ENCODE measurements at regions not wholly inside any gene's neighbourhood (a gene's known extent, or its start where the extent isn't known, plus 50 kb on each side); places are given as distances from the start of the nearest gene placed in this dataset.
"Not testable (repeated sequence)": the region's sequence is repeated elsewhere in the genome, so short reads cannot be mapped to it uniquely, and the experiment has no call there.

DNA sequence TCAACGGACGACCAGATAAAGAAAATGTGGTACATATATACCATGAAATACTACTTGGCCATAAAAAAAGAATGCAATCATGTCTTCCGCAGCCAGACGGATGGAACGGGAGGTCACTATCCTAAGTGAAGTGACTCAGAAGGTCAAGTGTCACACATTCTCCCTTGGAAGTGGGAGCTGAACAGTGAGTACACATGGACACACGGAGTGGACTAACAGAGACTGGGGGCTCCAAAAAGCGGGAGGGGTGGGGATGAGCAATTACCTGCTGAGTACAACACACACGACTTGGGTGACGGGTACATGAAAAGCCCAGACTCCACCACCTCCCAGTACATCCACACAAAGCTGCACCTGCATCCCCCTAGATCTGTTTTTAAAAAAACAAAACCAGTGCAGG is 62.5 kb upstream of the TNK2 start:
- DNase-seq, result not testable (repeated sequence)

DNA sequence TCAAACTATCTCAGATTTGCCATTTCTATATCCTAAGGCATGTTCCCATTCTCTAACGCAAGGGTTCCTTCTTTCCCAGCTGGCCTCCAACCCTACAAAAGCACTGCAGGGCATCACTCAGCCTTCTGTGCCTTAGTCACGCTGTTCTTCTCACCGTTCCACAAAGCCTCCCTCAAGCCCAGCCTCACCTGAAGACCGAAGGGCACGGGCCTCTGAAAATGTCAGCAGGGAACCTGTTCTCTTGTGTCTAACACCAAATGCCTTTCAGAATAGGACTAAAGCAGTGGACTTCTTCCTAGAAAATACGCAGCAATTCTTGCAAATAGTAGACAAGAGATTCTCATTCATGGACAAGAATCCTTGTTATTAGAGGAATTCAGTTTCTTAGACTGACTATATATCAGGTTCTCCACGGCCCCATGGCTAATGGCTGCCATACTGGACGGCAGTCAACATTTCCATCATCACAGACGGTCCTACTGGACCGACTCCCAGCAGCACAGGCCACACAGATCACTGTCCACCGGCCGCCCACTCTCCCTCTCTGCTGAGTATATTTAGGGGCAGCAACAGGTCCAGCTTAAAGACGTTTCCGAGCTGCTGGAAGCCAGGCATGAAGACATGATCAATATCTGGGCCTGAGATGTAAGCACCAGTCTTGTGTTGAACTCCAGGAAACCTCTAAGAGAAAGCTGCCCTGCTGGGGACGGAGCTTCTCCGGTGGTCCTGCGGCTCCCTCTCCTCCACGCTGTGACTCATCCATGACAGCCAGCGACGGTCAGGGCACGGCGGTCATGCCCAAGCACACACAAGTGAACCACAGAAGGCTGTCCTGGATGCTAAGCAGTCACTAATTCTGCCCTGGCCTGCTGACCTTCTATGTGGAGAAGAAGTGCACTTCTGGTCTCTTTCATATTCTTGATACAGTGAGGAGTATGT is 61.8 kb upstream of the TNK2 start:
- DNase-seq, result not testable (repeated sequence)

GRCh38 chr3:195969341-195969740 is 61.0 kb upstream of the TNK2 start:
- DNase-seq, result not testable (repeated sequence)

- not testable (repeated sequence) for DNase-seq
Measured at GRCh38 chr3:195968104-195968503, 59.8 kb upstream of the TNK2 start.

- not testable (repeated sequence) for DNase-seq
Measured at GRCh38 chr3:195967387-195967720, 59.0 kb upstream of the TNK2 start.

DNA sequence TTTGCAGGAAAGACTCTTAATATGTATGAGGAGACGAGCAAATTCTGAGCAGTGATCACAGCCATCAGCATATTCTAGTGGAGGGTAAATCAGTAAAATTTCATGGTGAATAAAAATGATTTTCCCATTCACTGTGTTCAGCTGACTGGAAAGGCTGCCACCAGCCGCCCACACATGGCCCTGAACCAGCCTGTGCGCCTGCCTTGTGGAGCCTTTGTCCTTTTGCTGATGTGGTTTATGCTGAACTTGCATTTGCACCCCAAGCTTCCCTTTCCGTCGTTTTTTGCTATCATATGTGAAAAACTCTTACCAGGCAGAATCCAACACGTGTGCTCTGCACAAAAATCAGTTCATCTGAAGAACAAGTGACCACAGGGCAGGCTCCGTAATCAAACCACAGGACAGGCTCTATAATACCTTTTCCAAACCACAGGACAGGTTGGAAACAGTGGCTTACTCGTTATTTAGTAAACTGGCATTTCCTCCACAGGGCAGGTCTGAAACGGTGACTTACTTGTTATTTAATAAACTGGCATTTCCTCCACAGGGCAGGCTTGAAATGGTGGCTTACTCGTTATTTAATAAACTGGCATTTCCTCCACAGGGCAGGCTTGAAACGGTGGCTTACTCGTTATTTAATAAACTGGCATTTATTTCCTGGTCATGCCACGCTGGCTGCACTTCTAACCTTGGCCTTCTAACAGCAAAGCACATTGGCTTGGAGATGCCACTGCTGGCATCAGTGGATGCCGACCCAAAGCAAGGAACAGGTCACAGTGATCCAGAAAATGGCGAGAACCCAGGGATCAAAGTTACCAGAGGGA is 58.4 kb upstream of the TNK2 start:
- DNase-seq, result not testable (repeated sequence)

DNA sequence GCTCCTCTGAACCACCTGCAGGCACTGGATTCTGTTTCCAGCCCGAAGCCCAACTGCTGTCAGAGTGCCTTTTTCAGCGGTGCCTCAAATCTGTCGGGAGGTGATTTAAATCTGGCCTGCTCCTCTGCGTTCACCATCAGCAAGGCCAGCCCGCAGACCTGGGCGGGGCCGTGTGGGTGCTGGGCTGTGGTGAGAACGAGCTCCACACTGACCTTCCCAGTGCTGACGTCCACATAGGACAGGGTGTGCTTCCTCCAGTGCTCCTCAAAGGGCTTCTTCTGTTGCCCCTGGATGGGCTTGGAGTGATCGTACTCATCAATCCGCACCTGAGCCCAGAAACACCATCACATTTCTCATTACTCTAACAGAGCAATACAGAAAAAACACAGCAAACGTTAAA is 56.9 kb upstream of the TNK2 start:
- DNase-seq, result not testable (repeated sequence)

- DNase-seq, result not testable (repeated sequence)
Measured at GRCh38 chr3:195964318-195965107, 56.2 kb upstream of the TNK2 start.

- not testable (repeated sequence) for DNase-seq
Measured at GRCh38 chr3:195962222-195962621, 53.9 kb upstream of the TNK2 start.

- DNase-seq, result not testable (repeated sequence)
Measured at GRCh38 chr3:195960971-195961775, 52.8 kb upstream of the TNK2 start.

GRCh38 chr3:195960164-195960563 is 51.8 kb upstream of the TNK2 start:
- not testable (repeated sequence) for DNase-seq

DNA sequence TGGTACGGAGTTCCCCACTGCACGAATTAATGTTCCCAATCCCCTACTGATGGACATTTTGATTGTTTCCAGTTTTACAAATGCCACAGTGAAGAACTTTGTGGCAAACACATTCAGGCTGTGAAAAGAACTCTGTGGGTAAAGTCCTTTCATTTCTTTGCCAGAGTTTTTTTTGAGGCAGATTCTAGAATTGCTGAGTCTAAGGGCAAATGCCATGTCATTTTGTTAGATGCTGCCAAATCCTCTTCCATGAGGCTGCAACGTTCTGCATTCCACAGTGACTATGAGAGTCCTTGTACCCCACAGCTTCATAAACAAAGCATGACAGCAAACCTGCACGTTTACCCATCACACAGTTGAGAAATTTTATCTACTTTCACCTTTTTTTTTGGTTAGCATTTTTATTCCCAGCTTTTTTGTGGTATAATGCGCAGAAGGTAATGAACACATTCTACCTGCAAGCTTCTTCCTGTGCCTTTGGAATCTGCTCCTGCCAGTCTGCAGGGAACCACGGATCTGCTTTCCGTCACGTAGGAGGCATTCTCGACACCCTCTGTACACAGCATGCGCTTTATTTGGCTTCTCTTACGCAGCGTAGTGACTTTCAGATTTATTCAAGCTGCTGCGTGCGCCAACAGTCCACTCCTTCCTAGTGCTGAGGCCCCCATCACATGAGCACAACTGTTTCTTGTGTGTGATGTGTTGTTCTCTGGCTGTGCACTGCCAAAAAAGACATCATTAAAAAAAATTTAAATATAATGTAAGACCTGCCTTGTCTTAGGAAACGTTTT is 51.2 kb upstream of the TNK2 start:
- DNase-seq, result not testable (repeated sequence)

DNA sequence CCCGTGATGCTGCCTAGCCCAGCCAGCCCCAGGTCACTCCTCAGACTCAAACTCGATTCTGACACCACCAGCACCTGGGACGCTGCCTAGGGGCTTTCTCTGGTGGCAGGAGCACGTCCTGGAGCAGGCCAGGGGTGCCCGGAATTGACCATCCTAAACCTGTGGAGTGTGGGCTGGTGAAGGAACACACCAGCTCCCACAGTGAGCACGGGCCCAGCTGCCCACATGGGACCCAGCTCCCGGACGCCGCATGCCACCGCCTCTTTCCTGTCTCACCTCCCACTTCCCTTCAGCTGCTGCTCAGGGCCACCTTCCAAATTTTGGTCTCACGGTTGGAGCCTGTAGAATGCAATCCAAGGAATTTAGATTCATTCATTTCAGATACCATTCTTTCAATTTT is 50.4 kb upstream of the TNK2 start:
- DNase-seq, result not testable (repeated sequence)

Measured in erythroblast (primary cell).